ENCODE measurements at regions not wholly inside any gene's neighbourhood (a gene's known extent, or its start where the extent isn't known, plus 50 kb on each side); places are given as distances from the start of the nearest gene placed in this dataset.

- DNase-seq (ENCODE audit: low spot score) (no peak), ATAC-seq (ENCODE audit: low read depth) (no peak)
- TF ChIP-seq CTCF (IDR thresholded peaks at IDR 0.05; ENCODE audit: poor library complexity, severe bottlenecking), result no peak
- no peaks in the 10 kb centered on the region for H3K4me1 ChIP-seq (ENCODE audit: insufficient read depth, poor library complexity, severe bottlenecking)
- H3K36me3 ChIP-seq (ENCODE audit: low read depth), result no peaks in the 10 kb centered on the region
- no peaks in the 10 kb centered on the region for H3K9me3 ChIP-seq (ENCODE audit: severe bottlenecking)
- no peak overlapping the region for H3K4me3 ChIP-seq (ENCODE audit: severe bottlenecking)
- no peaks in the 10 kb centered on the region for H3K27me3 ChIP-seq (ENCODE audit: insufficient read depth, poor library complexity, severe bottlenecking)
- no peak overlapping the region for H3K27ac ChIP-seq (ENCODE audit: poor library complexity, severe bottlenecking)
These were observed 89.5 kb upstream of the HNRNPA3 start for GRCh38 chr2:177123048-177123447.

- no peaks in the 10 kb centered on the region for H3K36me3 ChIP-seq (ENCODE audit: low read depth)
- no peak overlapping the region for H3K4me3 ChIP-seq (ENCODE audit: severe bottlenecking)
- no peaks in the 10 kb centered on the region for H3K27me3 ChIP-seq (ENCODE audit: insufficient read depth, poor library complexity, severe bottlenecking)
- DNase-seq (ENCODE audit: low spot score) (no peak), ATAC-seq (ENCODE audit: low read depth) (no peak)
- no peaks in the 10 kb centered on the region for H3K9me3 ChIP-seq (ENCODE audit: severe bottlenecking)
- no peaks in the 10 kb centered on the region for H3K4me1 ChIP-seq (ENCODE audit: insufficient read depth, poor library complexity, severe bottlenecking)
- no peak for TF ChIP-seq CTCF (IDR thresholded peaks at IDR 0.05; ENCODE audit: poor library complexity, severe bottlenecking)
- no peak overlapping the region for H3K27ac ChIP-seq (ENCODE audit: poor library complexity, severe bottlenecking)
These were observed 88.2 kb upstream of the HNRNPA3 start for GRCh38 chr2:177124371-177124770.

- ATAC-seq (ENCODE audit: low read depth), result no peak
- Histone ChIP-seq H3K36me3 (ENCODE audit: low read depth) (no peaks in the 10 kb centered on the region), H3K9me3 (ENCODE audit: severe bottlenecking) (no peaks in the 10 kb centered on the region), H3K4me3 (ENCODE audit: severe bottlenecking) (no peak overlapping the region), H3K27ac (ENCODE audit: poor library complexity, severe bottlenecking) (no peak overlapping the region), H3K27me3 (ENCODE audit: insufficient read depth, poor library complexity, severe bottlenecking) (no peaks in the 10 kb centered on the region), H3K4me1 (ENCODE audit: insufficient read depth, poor library complexity, severe bottlenecking) (no peaks in the 10 kb centered on the region)
- no peak for TF ChIP-seq CTCF (IDR thresholded peaks at IDR 0.05; ENCODE audit: poor library complexity, severe bottlenecking)
- no peak for DNase-seq (ENCODE audit: low spot score)
These were observed 84.8 kb upstream of the HNRNPA3 start for GRCh38 chr2:177127821-177128220.

GRCh38 chr2:177129610-177130009 is 83.0 kb upstream of the HNRNPA3 start:
- Histone ChIP-seq H3K36me3 (ENCODE audit: low read depth) (no peaks in the 10 kb centered on the region), H3K9me3 (ENCODE audit: severe bottlenecking) (no peaks in the 10 kb centered on the region), H3K4me1 (ENCODE audit: insufficient read depth, poor library complexity, severe bottlenecking) (no peaks in the 10 kb centered on the region), H3K27ac (ENCODE audit: poor library complexity, severe bottlenecking) (no peak overlapping the region), H3K27me3 (ENCODE audit: insufficient read depth, poor library complexity, severe bottlenecking) (no peaks in the 10 kb centered on the region), H3K4me3 (ENCODE audit: severe bottlenecking) (no peak overlapping the region)
- no peak for TF ChIP-seq CTCF (IDR thresholded peaks at IDR 0.05; ENCODE audit: poor library complexity, severe bottlenecking)
- ATAC-seq (ENCODE audit: low read depth), result no peak
- DNase-seq (ENCODE audit: low spot score), result no peak

GRCh38 chr2:177131858-177132257 is 80.7 kb upstream of the HNRNPA3 start:
- no peak for ATAC-seq (ENCODE audit: low read depth)
- no peaks in the 10 kb centered on the region for H3K36me3 ChIP-seq (ENCODE audit: low read depth)
- no peak overlapping the region for H3K4me3 ChIP-seq (ENCODE audit: severe bottlenecking)
- H3K27ac ChIP-seq (ENCODE audit: poor library complexity, severe bottlenecking), result no peak overlapping the region
- DNase-seq (ENCODE audit: low spot score), result no peak
- TF ChIP-seq CTCF (IDR thresholded peaks at IDR 0.05; ENCODE audit: poor library complexity, severe bottlenecking), result no peak
- no peaks in the 10 kb centered on the region for H3K27me3 ChIP-seq (ENCODE audit: insufficient read depth, poor library complexity, severe bottlenecking)
- H3K4me1 ChIP-seq (ENCODE audit: insufficient read depth, poor library complexity, severe bottlenecking), result no peaks in the 10 kb centered on the region
- H3K9me3 ChIP-seq (ENCODE audit: severe bottlenecking), result no peaks in the 10 kb centered on the region

Data from RWPE2 (cell line).